ENCODE measurements at regions not wholly inside any gene's neighbourhood (a gene's known extent, or its start where the extent isn't known, plus 50 kb on each side); places are given as distances from the start of the nearest gene placed in this dataset.

DNA sequence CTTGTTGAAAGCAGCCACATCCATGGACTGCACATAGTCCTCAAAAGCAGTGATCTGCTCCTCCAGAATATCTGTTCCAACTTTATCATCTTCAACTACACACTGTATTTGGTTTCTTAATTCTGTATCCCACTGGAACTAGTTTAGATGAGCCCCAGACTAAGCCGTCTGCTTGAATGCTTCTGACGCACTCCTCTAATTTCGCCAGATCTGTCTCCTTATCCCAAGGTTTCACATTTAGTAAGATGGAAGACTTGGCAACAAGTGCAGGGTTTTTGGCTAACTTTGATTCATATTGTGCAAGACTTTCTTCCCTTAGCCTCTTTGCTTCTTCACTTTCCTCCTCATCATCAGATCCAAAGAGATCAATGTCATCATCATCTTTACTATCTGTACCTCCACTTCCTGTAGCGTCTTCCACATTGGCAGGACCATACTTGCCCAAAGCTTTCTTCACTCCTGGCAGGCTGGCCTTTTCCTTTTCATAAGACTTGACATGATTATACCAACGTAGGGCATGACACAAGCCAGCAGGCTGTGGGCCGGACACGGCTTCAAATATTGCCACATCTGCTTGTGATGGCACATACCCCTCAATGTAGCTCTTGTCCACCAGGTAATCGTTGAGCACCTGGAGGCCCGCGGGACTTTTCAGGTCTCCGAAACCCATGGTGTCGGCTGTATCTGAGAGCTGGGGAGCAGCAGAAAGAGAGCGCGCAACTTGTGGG is 56.2 kb upstream of the PIK3R1 start:
- TF ChIP-seq CTCF (IDR thresholded peaks at IDR 0.05) (no peak), ZNF425 (CRISPR knock-in tag; conservative IDR thresholded peaks at IDR 0.05) (no peak), MLX (CRISPR knock-in tag; IDR thresholded peaks at IDR 0.05) (no peak), ZNF532 (CRISPR knock-in tag; IDR thresholded peaks at IDR 0.05; ENCODE audit: borderline replicate concordance) (no peak), FOXP4 (CRISPR knock-in tag; IDR thresholded peaks at IDR 0.05) (no peak), USF2 (CRISPR knock-in tag; IDR thresholded peaks at IDR 0.05) (no peak), ZBTB21 (CRISPR knock-in tag; IDR thresholded peaks at IDR 0.05; ENCODE audit: borderline replicate concordance) (no peak), NR1H2 (CRISPR knock-in tag; IDR thresholded peaks at IDR 0.05) (no peak), SOX15 (CRISPR knock-in tag; IDR thresholded peaks at IDR 0.05) (no peak), KAT7 (CRISPR knock-in tag; IDR thresholded peaks at IDR 0.05; ENCODE audit: borderline replicate concordance) (no peak)
- TF ChIP-seq, protein P1, sequence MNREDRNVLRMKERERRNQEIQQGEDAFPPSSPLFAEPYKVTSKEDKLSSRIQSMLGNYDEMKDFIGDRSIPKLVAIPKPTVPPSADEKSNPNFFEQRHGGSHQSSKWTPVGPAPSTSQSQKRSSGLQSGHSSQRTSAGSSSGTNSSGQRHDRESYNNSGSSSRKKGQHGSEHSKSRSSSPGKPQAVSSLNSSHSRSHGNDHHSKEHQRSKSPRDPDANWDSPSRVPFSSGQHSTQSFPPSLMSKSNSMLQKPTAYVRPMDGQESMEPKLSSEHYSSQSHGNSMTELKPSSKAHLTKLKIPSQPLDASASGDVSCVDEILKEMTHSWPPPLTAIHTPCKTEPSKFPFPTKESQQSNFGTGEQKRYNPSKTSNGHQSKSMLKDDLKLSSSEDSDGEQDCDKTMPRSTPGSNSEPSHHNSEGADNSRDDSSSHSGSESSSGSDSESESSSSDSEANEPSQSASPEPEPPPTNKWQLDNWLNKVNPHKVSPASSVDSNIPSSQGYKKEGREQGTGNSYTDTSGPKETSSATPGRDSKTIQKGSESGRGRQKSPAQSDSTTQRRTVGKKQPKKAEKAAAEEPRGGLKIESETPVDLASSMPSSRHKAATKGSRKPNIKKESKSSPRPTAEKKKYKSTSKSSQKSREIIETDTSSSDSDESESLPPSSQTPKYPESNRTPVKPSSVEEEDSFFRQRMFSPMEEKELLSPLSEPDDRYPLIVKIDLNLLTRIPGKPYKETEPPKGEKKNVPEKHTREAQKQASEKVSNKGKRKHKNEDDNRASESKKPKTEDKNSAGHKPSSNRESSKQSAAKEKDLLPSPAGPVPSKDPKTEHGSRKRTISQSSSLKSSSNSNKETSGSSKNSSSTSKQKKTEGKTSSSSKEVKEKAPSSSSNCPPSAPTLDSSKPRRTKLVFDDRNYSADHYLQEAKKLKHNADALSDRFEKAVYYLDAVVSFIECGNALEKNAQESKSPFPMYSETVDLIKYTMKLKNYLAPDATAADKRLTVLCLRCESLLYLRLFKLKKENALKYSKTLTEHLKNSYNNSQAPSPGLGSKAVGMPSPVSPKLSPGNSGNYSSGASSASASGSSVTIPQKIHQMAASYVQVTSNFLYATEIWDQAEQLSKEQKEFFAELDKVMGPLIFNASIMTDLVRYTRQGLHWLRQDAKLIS (CRISPR knock-in tag; IDR thresholded peaks at IDR 0.05; ENCODE audit: borderline replicate concordance) = no peak
- TF ChIP-seq, protein P2, sequence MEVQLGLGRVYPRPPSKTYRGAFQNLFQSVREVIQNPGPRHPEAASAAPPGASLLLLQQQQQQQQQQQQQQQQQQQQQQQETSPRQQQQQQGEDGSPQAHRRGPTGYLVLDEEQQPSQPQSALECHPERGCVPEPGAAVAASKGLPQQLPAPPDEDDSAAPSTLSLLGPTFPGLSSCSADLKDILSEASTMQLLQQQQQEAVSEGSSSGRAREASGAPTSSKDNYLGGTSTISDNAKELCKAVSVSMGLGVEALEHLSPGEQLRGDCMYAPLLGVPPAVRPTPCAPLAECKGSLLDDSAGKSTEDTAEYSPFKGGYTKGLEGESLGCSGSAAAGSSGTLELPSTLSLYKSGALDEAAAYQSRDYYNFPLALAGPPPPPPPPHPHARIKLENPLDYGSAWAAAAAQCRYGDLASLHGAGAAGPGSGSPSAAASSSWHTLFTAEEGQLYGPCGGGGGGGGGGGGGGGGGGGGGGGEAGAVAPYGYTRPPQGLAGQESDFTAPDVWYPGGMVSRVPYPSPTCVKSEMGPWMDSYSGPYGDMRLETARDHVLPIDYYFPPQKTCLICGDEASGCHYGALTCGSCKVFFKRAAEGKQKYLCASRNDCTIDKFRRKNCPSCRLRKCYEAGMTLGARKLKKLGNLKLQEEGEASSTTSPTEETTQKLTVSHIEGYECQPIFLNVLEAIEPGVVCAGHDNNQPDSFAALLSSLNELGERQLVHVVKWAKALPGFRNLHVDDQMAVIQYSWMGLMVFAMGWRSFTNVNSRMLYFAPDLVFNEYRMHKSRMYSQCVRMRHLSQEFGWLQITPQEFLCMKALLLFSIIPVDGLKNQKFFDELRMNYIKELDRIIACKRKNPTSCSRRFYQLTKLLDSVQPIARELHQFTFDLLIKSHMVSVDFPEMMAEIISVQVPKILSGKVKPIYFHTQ (CRISPR knock-in tag; IDR thresholded peaks at IDR 0.05) = no peak
- TF ChIP-seq, protein P3, sequence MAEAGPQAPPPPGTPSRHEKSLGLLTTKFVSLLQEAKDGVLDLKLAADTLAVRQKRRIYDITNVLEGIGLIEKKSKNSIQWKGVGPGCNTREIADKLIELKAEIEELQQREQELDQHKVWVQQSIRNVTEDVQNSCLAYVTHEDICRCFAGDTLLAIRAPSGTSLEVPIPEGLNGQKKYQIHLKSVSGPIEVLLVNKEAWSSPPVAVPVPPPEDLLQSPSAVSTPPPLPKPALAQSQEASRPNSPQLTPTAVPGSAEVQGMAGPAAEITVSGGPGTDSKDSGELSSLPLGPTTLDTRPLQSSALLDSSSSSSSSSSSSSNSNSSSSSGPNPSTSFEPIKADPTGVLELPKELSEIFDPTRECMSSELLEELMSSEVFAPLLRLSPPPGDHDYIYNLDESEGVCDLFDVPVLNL (CRISPR knock-in tag; IDR thresholded peaks at IDR 0.05; ENCODE audit: borderline replicate concordance, low read depth) = no peak

Data from WTC11 (cell line).